Ishikawa (cell line): ENCODE measurements at regions not wholly inside any gene's neighbourhood (a gene's known extent, or its start where the extent isn't known, plus 50 kb on each side); places are given as distances from the start of the nearest gene placed in this dataset.

Experiments used
- CEBPB ChIP-seq: IDR thresholded peaks from 2 replicates; pipeline ENCODE4 v1.6.1; 2012
- CREB1 ChIP-seq: IDR thresholded peaks from 2 replicates; pipeline ENCODE4 v1.6.1; 2012; ENCODE audit warnings: low read depth
- EGR1 ChIP-seq: IDR thresholded peaks from 2 replicates; pipeline ENCODE4 v1.6.1; 2012
- EP300 ChIP-seq: IDR thresholded peaks from 2 replicates; pipeline ENCODE4 v1.6.1; 2012; ENCODE audit warnings: borderline replicate concordance
- FOXM1 ChIP-seq: IDR thresholded peaks from 2 replicates; pipeline ENCODE4 v1.6.1; 2012; ENCODE audit warnings: low read depth, borderline replicate concordance
- MAX ChIP-seq: IDR thresholded peaks from 2 replicates; pipeline ENCODE4 v1.6.1; 2012
- NFIC ChIP-seq: IDR thresholded peaks from 2 replicates; pipeline ENCODE4 v1.6.1; 2012
- RAD21 ChIP-seq: IDR thresholded peaks from 2 replicates; pipeline ENCODE4 v1.6.1; 2012; ENCODE audit warnings: low read depth
- REST ChIP-seq: IDR thresholded peaks from 2 replicates; pipeline ENCODE4 v1.6.1; 2012; ENCODE audit warnings: low read depth, mild to moderate bottlenecking
- TAF1 ChIP-seq: IDR thresholded peaks from 2 replicates; pipeline ENCODE4 v1.6.1; 2012; ENCODE audit warnings: low read depth, mild to moderate bottlenecking
- TCF12 ChIP-seq: IDR thresholded peaks from 2 replicates; pipeline ENCODE4 v1.6.1; 2012; ENCODE audit warnings: low read depth
- TEAD4 ChIP-seq: IDR thresholded peaks from 2 replicates; pipeline ENCODE4 v1.6.1; 2012
- USF1 ChIP-seq: IDR thresholded peaks from 2 replicates; pipeline ENCODE4 v1.6.1; 2012
- YY1 ChIP-seq: IDR thresholded peaks from 2 replicates; pipeline ENCODE4 v1.6.1; 2012; ENCODE audit warnings: low read depth
- ZBTB7A ChIP-seq: IDR thresholded peaks from 2 replicates; pipeline ENCODE4 v1.6.1; 2012; ENCODE audit warnings: low read depth

GRCh38 chr4:14070289-14070880 is 442.9 kb upstream of the BOD1L1 start:
- TF ChIP-seq USF1: no peak

- TF ChIP-seq CEBPB: no peak
- no peak for TF ChIP-seq USF1
- no peak for TF ChIP-seq TEAD4
- no peak for TF ChIP-seq NFIC
- no peak for TF ChIP-seq CREB1
- TF ChIP-seq EP300: no peak
- TF ChIP-seq TAF1: no peak
- TF ChIP-seq REST: no peak
- TF ChIP-seq RAD21: no peak
- no peak for TF ChIP-seq ZBTB7A
- no peak for TF ChIP-seq EGR1
- TF ChIP-seq FOXM1: no peak
- TF ChIP-seq MAX: no peak
- TF ChIP-seq YY1: no peak
- no peak for TF ChIP-seq TCF12
These were observed 445.0 kb upstream of the BOD1L1 start for GRCh38 chr4:14072506-14072905.

- TF ChIP-seq USF1 (no peak), CEBPB (no peak), TAF1 (no peak), MAX (no peak), YY1 (no peak), FOXM1 (no peak), EP300 (no peak), TCF12 (no peak), RAD21 (no peak), CREB1 (no peak), REST (no peak), EGR1 (no peak)
These were observed 449.3 kb upstream of the BOD1L1 start for GRCh38 chr4:14076776-14077175.

GRCh38 chr4:14078326-14078725 is 450.8 kb upstream of the BOD1L1 start:
- TF ChIP-seq TAF1 (no peak), REST (no peak), EGR1 (no peak), CEBPB (no peak), YY1 (no peak), ZBTB7A (no peak), TCF12 (no peak), USF1 (no peak), TEAD4 (no peak), NFIC (no peak), EP300 (no peak), MAX (no peak), RAD21 (no peak), CREB1 (no peak), FOXM1 (no peak)
